ENCODE measurements at regions not wholly inside any gene's neighbourhood (a gene's known extent, or its start where the extent isn't known, plus 50 kb on each side); places are given as distances from the start of the nearest gene placed in this dataset.
"Not testable (repeated sequence)": the region's sequence is repeated elsewhere in the genome, so short reads cannot be mapped to it uniquely, and the experiment has no call there.

DNA sequence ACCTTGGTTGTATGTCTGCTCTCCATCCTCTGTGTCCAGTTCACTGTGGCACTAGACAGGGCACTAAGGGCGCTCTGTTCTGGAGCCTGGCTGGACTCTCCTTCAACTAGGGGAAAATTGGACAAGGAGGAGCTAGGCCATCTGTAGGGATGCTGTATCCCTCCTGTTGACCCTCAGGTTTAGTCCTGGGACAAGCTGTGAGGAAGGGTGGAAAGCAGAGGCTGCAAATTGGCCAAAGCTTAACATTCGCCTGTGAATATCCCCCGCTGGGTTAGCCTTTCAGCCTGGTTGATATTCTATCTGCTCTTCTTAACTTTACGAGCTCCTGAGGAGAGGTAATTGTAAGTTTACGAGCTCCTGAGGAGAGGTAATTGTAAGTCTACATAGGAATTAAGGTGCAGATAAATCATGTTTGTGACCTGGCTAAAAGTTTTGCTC, 64.4 kb upstream of the ENPEP start:
- TF ChIP-seq, protein P1, sequence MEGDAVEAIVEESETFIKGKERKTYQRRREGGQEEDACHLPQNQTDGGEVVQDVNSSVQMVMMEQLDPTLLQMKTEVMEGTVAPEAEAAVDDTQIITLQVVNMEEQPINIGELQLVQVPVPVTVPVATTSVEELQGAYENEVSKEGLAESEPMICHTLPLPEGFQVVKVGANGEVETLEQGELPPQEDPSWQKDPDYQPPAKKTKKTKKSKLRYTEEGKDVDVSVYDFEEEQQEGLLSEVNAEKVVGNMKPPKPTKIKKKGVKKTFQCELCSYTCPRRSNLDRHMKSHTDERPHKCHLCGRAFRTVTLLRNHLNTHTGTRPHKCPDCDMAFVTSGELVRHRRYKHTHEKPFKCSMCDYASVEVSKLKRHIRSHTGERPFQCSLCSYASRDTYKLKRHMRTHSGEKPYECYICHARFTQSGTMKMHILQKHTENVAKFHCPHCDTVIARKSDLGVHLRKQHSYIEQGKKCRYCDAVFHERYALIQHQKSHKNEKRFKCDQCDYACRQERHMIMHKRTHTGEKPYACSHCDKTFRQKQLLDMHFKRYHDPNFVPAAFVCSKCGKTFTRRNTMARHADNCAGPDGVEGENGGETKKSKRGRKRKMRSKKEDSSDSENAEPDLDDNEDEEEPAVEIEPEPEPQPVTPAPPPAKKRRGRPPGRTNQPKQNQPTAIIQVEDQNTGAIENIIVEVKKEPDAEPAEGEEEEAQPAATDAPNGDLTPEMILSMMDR (conservative IDR thresholded peaks at IDR 0.05), result no peak
- no peak overlapping the region; the same call in 1 of the 2 replicates for H3K27ac ChIP-seq

DNA sequence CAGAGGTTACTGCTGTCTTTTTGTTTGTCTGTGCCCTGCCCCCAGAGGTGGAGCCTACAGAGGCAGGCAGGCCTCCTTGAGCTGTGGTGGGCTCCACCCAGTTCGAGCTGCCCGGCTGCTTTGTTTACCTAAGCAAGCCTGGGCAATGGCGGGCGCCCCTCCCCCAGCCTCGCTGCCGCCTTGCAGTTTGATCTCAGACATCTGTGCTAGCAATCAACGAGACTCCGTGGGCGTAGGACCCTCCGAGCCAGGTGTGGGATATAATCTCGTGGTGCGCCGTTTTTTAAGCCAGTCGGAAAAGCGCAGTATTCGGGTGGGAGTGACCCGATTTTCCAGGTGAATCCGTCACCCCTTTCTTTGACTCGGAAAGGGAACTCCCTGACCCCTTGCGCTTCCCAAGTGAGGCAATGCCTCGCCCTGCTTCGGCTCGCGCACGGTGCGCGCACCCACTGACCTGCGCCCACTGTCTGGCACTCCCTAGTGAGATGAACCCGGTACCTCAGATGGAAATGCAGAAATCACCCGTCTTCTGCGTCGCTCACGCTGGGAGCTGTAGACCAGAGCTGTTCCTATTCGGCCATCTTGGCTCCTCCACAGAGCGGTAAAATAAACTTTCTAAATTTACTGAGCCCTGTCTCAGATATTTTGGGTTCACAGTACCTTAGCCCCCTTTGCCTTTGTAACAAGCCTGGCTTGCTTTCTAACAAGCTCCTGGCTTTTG, 64.9 kb upstream of the ENPEP start:
- not testable (repeated sequence) for H3K27ac ChIP-seq

GRCh38 chr4:110400086-110400485, 75.9 kb upstream of the ENPEP start:
- TF ChIP-seq, protein P1 (conservative IDR thresholded peaks at IDR 0.05), result no peak
- no peak overlapping the region for H3K27ac ChIP-seq

- H3K27ac ChIP-seq, result not testable (repeated sequence)
Measured at GRCh38 chr4:110399046-110399445, 76.9 kb upstream of the ENPEP start.

GRCh38 chr4:110396963-110397362, 79.0 kb upstream of the ENPEP start:
- TF ChIP-seq, protein P1 (conservative IDR thresholded peaks at IDR 0.05), result no peak

GRCh38 chr4:110395421-110395820, 80.5 kb upstream of the ENPEP start:
- no peak overlapping the region for H3K27ac ChIP-seq
- TF ChIP-seq, protein P1 (conservative IDR thresholded peaks at IDR 0.05), result no peak

More at GRCh38 chr4:110396963-110397362, 79.0 kb upstream of the ENPEP start:
- H3K27ac ChIP-seq, result no peak overlapping the region

DNA sequence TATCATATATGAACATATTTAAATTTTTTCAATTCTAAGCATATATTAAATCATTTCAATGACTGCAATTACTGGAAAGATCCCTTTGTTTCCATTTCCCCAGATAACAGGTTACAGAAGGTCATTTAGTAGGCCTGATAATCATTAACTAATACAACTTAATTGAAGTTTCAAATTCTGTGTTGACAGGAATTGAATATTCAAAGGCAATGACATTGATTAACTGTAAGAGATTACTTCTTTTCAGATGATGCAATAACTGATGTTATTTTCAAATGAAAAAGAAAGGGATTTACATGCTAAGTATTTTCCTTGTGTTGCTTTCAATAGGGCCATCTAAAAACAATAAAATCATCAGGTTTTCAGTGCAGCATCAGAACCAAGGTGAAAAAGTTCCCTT, 81.1 kb upstream of the ENPEP start:
- no peak overlapping the region for H3K27ac ChIP-seq
- TF ChIP-seq, protein P1 (conservative IDR thresholded peaks at IDR 0.05), result no peak

GRCh38 chr4:110381784-110382183, 94.2 kb upstream of the ENPEP start:
- TF ChIP-seq, protein P1 (conservative IDR thresholded peaks at IDR 0.05), result no peak

More at GRCh38 chr4:110381784-110382183, 94.2 kb upstream of the ENPEP start:
- H3K27ac ChIP-seq, result no peak overlapping the region

Data from VCaP (cell line).